HG03108 (cell line): ENCODE measurements at regions not wholly inside any gene's neighbourhood (a gene's known extent, or its start where the extent isn't known, plus 50 kb on each side); places are given as distances from the start of the nearest gene placed in this dataset.
"Not testable (repeated sequence)": the region's sequence is repeated elsewhere in the genome, so short reads cannot be mapped to it uniquely, and the experiment has no call there.

Experiments
- ATAC-seq: cut with Tn5 transposase; IDR thresholded peaks from one replicate; pipeline ENCODE4 v1.9.1; 2021; ENCODE audit warnings: moderate library complexity; ENCODE audit not compliant: unreplicated experiment

- no peak for ATAC-seq
Observed at GRCh38 chr3:81198216-81198615, 563.2 kb downstream of the GBE1 start.

GRCh38 chr3:81197386-81197785, 564.1 kb downstream of the GBE1 start:
- ATAC-seq = no peak

GRCh38 chr3:81195478-81195877, 566.0 kb downstream of the GBE1 start:
- no peak for ATAC-seq

- no peak for ATAC-seq
Observed at GRCh38 chr3:81186412-81186811, 575.0 kb downstream of the GBE1 start.

GRCh38 chr3:81182086-81182875, 579.2 kb downstream of the GBE1 start:
- ATAC-seq = not testable (repeated sequence)

GRCh38 chr3:81173514-81173913, 587.9 kb downstream of the GBE1 start:
- no peak for ATAC-seq

- no peak for ATAC-seq
Observed at GRCh38 chr3:81170298-81170697, 591.1 kb downstream of the GBE1 start.

- ATAC-seq = no peak
Observed at GRCh38 chr3:81164806-81165205, 596.6 kb downstream of the GBE1 start.

GRCh38 chr3:81161851-81162250, 599.6 kb downstream of the GBE1 start:
- ATAC-seq = no peak

GRCh38 chr3:81161100-81161499, 600.3 kb downstream of the GBE1 start:
- ATAC-seq = no peak

- no peak for ATAC-seq
Observed at GRCh38 chr3:81154611-81155143, 606.8 kb downstream of the GBE1 start.

- ATAC-seq = no peak
Observed at GRCh38 chr3:81152156-81152555, 609.3 kb downstream of the GBE1 start.

GRCh38 chr3:81132995-81133394, 628.5 kb downstream of the GBE1 start:
- no peak for ATAC-seq

GRCh38 chr3:81105789-81106488, 655.5 kb downstream of the GBE1 start:
- no peak for ATAC-seq

GRCh38 chr3:81105206-81105605, 656.2 kb downstream of the GBE1 start:
- no peak for ATAC-seq

- no peak for ATAC-seq
Observed at GRCh38 chr3:81097889-81098288, 663.6 kb downstream of the GBE1 start.

- ATAC-seq = no peak
Observed at GRCh38 chr3:81095956-81096355, 665.5 kb downstream of the GBE1 start.

- no peak for ATAC-seq
Observed at GRCh38 chr3:81094986-81095385, 666.5 kb downstream of the GBE1 start.

GRCh38 chr3:81087607-81088006, 673.8 kb downstream of the GBE1 start:
- ATAC-seq = no peak

GRCh38 chr3:81086348-81086747, 675.1 kb downstream of the GBE1 start:
- no peak for ATAC-seq

- no peak for ATAC-seq
Observed at GRCh38 chr3:81080608-81081007, 680.8 kb downstream of the GBE1 start.

GRCh38 chr3:81072591-81072990, 688.9 kb downstream of the GBE1 start:
- no peak for ATAC-seq
